Choroid plexus epithelial cell (primary cell): ENCODE measurements at regions not wholly inside any gene's neighbourhood (a gene's known extent, or its start where the extent isn't known, plus 50 kb on each side); places are given as distances from the start of the nearest gene placed in this dataset.

Experiments
- DNase-seq: peaks from one replicate; pipeline ENCODE4 v3.0.0-alpha.2; 2010; ENCODE audit warnings: low read depth
- H3K4me3 ChIP-seq: 2 replicates; pipeline ENCODE4 v1.5.1; 2011; ENCODE audit warnings: low read depth, mild to moderate bottlenecking, control low read depth, low read length, moderate library complexity
- TF ChIP-seq, protein P1 (sequence below): conservative IDR thresholded peaks from 2 replicates; pipeline ENCODE4 v1.5.1; 2011; ENCODE audit warnings: low read depth, mild to moderate bottlenecking, control low read depth, inconsistent platforms, low read length, moderate library complexity

DNA sequence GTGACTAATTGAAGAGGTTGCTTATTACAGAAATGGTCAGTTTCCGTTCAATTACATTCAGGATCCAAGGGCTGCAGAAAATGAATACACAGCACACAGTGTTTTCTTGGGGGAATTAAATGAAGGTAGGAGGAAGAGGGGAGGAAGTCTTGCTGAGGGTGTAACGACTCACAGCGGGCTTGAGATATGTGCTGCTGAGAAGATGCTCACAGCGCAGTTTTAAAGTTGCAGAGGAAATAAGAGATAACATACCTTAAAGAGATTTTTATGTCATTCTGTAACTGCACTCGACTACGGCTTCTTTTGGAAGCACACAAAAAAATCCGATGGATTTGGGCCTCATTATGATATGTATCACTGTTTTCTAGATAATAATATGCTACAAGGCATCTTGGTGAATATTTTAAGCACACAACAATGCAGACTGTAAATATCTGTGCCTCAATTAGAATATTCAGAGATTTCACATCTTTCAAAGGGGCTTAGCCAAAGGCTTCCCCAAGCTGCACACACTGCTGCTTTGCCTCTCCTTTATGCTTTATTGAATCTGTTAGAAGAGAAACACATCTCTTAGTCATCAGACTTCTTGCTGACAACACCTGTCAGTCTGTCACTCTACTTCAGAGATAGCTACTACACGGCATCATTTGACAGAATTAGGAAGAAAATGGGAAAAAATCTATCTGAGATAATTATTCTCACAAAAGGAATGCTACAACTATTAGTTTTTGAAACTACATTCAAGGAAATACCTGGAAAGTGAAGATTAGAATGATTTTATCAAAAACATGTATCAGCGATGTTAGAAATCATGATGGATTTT lies 773.2 kb downstream of the OTOL1 start:
- no peak for DNase-seq
- H3K4me3 ChIP-seq: no peak overlapping the region
- TF ChIP-seq, protein P1, sequence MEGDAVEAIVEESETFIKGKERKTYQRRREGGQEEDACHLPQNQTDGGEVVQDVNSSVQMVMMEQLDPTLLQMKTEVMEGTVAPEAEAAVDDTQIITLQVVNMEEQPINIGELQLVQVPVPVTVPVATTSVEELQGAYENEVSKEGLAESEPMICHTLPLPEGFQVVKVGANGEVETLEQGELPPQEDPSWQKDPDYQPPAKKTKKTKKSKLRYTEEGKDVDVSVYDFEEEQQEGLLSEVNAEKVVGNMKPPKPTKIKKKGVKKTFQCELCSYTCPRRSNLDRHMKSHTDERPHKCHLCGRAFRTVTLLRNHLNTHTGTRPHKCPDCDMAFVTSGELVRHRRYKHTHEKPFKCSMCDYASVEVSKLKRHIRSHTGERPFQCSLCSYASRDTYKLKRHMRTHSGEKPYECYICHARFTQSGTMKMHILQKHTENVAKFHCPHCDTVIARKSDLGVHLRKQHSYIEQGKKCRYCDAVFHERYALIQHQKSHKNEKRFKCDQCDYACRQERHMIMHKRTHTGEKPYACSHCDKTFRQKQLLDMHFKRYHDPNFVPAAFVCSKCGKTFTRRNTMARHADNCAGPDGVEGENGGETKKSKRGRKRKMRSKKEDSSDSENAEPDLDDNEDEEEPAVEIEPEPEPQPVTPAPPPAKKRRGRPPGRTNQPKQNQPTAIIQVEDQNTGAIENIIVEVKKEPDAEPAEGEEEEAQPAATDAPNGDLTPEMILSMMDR: no peak

DNA sequence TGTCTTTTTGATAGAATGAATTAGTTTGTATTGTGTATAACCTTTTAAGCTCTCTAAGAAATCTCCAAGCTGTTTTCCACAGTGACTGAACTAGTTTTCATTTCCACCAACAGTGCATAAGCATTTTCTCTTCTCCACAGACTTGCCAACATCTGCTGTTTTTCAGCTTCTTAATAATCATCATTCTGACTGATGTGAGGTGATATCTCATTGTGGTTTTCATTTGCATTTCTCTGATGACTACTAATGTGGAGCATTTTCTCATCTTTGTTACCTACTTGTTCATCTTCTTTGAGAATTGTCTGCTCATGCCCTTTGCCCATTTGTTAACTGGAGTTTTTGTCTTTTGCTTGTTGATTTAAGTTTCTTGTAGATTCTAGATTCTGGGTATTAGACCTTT lies 777.5 kb downstream of the OTOL1 start:
- H3K4me3 ChIP-seq: no peak overlapping the region
- DNase-seq: no peak
- TF ChIP-seq, protein P1: no peak

DNA sequence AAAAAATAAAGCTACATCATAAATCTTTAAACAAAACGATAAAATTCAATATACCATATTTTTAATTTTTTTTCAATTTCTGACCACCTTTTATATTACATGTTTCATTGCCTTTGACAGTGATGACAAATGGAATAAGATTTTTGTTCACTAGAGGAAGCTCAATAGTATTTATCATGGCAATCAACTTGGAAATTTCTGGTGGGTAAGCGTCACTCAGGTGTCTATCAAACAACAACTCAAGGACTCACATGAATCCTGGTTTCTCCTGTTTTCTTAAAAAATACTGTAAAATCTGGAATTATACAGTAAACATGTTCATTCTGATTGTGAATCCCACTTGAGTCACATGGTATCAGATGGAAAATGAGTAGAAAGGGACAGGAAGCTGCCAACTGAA lies 782.2 kb downstream of the OTOL1 start:
- H3K4me3 ChIP-seq: no peak overlapping the region
- TF ChIP-seq, protein P1: no peak
- DNase-seq: no peak

DNA sequence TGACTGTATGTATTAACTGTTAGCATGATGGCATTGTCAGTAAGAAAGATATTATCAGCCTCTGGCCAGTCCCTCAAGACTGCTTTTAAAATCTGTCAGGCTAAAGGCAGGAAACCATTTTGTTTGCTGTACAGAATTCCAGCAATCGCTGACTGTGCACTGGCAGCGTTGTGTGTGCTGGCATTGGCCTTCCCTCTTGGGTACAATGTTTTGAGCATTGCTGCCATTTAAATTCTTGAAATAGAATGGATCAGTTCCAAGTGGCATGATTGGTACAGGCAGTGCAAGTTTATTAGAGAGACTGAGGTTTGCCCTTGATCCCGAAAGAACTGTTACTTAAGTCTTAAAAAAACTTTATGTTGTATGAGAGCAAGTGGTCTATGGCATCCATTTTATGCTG lies 788.7 kb downstream of the OTOL1 start:
- no peak overlapping the region for H3K4me3 ChIP-seq
- TF ChIP-seq, protein P1: no peak
- no peak for DNase-seq

DNA sequence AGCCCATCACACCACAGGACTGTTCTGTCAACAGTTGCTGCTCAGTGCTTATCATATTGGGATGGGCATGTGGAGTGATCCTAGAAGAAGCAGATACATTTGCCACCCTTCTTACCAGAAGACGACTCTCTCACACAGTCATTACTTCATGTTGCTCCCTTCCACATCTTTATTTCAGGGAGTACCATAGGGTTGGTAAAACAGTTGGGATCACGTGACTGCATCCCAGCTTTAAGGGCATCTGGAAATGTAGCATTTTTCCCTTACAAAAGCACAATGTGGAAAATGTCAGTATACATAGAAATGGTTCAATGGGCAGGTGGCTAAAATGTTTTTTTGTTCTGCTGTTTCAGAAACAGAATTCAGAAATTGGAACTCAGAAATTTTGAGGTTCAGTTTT lies 791.0 kb downstream of the OTOL1 start:
- H3K4me3 ChIP-seq: no peak overlapping the region
- no peak for DNase-seq
- TF ChIP-seq, protein P1: no peak

DNA sequence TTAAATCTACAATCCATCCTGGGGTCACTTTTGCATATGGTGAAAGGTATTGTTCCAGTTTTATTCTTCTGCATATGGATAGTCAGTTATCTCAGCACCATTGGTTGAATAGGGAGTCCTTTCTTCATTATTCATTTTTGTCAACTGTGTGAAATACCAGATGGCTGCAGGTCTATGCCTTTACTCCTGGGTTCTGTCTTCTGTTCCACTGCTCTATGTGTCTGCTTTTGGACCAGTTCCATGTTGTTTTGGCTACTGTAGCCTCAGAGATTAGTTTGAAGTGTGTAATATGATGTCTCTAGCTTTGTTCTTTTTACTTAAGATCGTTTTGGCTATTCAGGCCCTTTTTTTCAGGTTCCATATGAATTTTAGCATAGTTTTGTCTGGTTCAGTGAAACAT lies 795.8 kb downstream of the OTOL1 start:
- peak; percentile 3 for DNase-seq
- TF ChIP-seq, protein P1: no peak
- no peak overlapping the region for H3K4me3 ChIP-seq

DNA sequence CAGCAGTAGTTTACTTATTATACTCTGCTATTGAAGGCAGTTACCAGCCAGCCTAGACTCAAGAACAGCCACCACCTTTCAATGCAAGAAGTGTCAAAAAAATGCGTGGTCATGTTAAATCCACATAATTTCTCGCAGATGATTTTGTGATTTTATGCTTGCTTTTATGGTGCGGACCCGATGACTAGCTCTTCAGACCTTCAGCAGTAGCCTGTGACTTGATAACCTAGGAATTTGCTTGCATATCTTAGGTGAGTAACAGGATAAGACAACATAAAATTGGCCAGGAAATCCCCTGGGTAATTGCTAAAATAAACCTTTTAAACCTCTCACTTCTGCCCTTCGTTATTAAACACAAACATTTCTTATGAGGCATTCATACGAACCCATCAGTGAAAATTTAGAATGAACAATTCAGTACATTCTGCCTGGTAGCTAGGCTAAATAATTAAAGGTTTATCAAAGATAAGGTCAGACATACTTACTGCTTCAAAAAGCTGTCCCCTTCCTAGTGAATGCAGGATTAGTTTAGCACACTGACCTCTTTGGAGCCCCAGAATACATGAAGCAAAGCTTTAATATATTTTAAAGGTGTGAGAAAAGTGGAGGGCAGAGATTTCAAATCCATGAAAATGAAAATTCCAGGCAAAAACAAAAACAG lies 798.8 kb downstream of the OTOL1 start:
- TF ChIP-seq, protein P1: no peak
- DNase-seq: peak; percentile 91

More for the DNA sequence above, 798.8 kb downstream of the OTOL1 start:
- H3K4me3 ChIP-seq: no peak overlapping the region
